Fibroblast of lung (primary cell): ENCODE measurements at regions not wholly inside any gene's neighbourhood (a gene's known extent, or its start where the extent isn't known, plus 50 kb on each side); places are given as distances from the start of the nearest gene placed in this dataset.

Experiments used
- DNase-seq, 2 donors: peaks; one replicate each; pipeline versions ENCODE4 v3.0.0 to v3.0.0-alpha.2; 2010; ENCODE audit warnings: low read depth in 2 of 2
- H2AFZ ChIP-seq: 2 replicates; pipeline ENCODE4 v1.5.1; 2012; ENCODE audit warnings: low read length, control low read depth, inconsistent platforms
- H3K27ac ChIP-seq: 2 replicates; pipeline ENCODE4 v1.5.1; 2011; ENCODE audit warnings: low read length, control low read depth; ENCODE audit not compliant: insufficient read depth
- H3K27me3 ChIP-seq: 2 replicates; pipeline ENCODE4 v1.5.1; 2011; ENCODE audit warnings: mild to moderate bottlenecking, low read length; ENCODE audit not compliant: control insufficient read depth, insufficient read depth
- H3K36me3 ChIP-seq: 2 replicates; pipeline ENCODE4 v1.5.1; 2011; ENCODE audit warnings: low read length; ENCODE audit not compliant: control insufficient read depth, insufficient read depth
- H3K4me1 ChIP-seq: 2 replicates; pipeline ENCODE4 v1.5.1; 2011; ENCODE audit warnings: low read length; ENCODE audit not compliant: control insufficient read depth, insufficient read depth; ENCODE audit errors: extremely low read depth
- H3K4me2 ChIP-seq: 2 replicates; pipeline ENCODE4 v1.5.1; 2011; ENCODE audit warnings: low read length, control low read depth; ENCODE audit not compliant: insufficient read depth; ENCODE audit errors: extremely low read depth
- H3K4me3 ChIP-seq, 4 experiments: fragments of 200-600 bp in 1 of 4; sonication (generic) in 1 of 4; replicated peaks in 1 of 4; 2 replicates each; pipeline ENCODE4 v1.5.1; 2011 to 2016; ENCODE audit warnings: low read length in 4 of 4, low read depth in 3 of 4, mild to moderate bottlenecking in 3 of 4, control low read depth in 2 of 4, inconsistent platforms in 1 of 4, mixed read lengths in 1 of 4; ENCODE audit not compliant: insufficient read depth in 1 of 4; ENCODE audit errors: control extremely low read depth in 1 of 4
- H3K79me2 ChIP-seq: 2 replicates; pipeline ENCODE4 v1.5.1; 2012; ENCODE audit warnings: mild to moderate bottlenecking, low read length, inconsistent platforms; ENCODE audit not compliant: control insufficient read depth, insufficient read depth
- H3K9ac ChIP-seq: 2 replicates; pipeline ENCODE4 v1.5.1; 2011; ENCODE audit warnings: mild to moderate bottlenecking, low read length, control low read depth; ENCODE audit not compliant: insufficient read depth
- H3K9me3 ChIP-seq: 2 replicates; pipeline ENCODE4 v1.5.1; 2012; ENCODE audit warnings: low read depth, low read length; ENCODE audit not compliant: control insufficient read depth, insufficient read depth
- H4K20me1 ChIP-seq: 2 replicates; pipeline ENCODE4 v1.5.1; 2011; ENCODE audit warnings: low read length; ENCODE audit not compliant: control insufficient read depth, insufficient read depth; ENCODE audit errors: extremely low read depth
- EZH2 ChIP-seq: IDR thresholded peaks from 2 replicates; pipeline ENCODE4 v1.5.1; 2012; ENCODE audit warnings: low read length, control low read depth, mild to moderate bottlenecking; ENCODE audit errors: missing control alignments
- TF ChIP-seq, protein P1 (sequence below), 2 donors: IDR thresholded peaks in 1 of 2; conservative IDR thresholded peaks in 1 of 2; 1 replicate in 1 of 2; 2 replicates in 1 of 2; pipeline ENCODE4 v1.5.1; 2011 to 2012; ENCODE audit warnings: low read length in 2 of 2, control low read depth in 1 of 2, inconsistent platforms in 1 of 2, low read depth in 1 of 2, mild to moderate bottlenecking in 1 of 2

DNA sequence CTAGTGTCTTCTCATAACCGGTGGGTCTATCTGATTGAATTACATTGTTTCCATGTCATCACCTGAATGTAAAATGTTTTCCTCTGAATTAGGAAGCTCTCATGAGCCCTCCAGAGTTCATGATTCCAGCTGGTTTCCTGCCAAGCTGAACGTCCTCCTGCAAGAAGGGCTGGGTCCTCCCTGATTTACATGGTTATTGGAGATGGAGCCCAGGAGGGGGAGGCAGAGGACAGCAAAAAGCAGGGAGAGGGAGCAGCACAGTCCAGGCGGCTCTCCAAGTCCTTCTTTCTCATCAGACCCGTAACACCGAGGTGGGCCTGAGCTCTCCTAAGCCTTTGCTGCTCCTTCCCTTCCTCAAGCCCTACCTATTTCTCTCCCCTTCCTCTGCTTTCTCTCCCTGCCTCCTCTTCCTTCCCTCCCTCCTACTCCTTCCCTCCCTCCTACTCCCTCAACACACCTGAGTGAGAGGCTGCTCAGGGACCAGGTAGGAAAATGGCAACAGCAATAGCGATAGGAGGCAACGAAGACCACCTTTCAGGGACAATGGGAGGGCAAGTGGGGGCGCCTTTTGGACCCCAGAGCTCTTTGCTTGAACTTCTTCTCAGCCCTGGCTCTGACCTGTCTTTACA is 265.9 kb downstream of the PRDM2 start:
- Histone ChIP-seq H3K27ac (no peak overlapping the region), H3K27me3 (no peaks in the 10 kb centered on the region), H3K4me2 (no peak overlapping the region), H3K79me2 (no peaks in the 10 kb centered on the region), H3K4me1 (no peaks in the 10 kb centered on the region), H3K36me3 (no peaks in the 10 kb centered on the region), H3K9me3 (no peaks in the 10 kb centered on the region), H4K20me1 (no peaks in the 10 kb centered on the region), H2AFZ (no peak overlapping the region), H3K9ac (no peak overlapping the region), H3K4me3 (no peak overlapping the region)
- DNase-seq, result peak; percentile 55 to 59
- TF ChIP-seq, protein P1, sequence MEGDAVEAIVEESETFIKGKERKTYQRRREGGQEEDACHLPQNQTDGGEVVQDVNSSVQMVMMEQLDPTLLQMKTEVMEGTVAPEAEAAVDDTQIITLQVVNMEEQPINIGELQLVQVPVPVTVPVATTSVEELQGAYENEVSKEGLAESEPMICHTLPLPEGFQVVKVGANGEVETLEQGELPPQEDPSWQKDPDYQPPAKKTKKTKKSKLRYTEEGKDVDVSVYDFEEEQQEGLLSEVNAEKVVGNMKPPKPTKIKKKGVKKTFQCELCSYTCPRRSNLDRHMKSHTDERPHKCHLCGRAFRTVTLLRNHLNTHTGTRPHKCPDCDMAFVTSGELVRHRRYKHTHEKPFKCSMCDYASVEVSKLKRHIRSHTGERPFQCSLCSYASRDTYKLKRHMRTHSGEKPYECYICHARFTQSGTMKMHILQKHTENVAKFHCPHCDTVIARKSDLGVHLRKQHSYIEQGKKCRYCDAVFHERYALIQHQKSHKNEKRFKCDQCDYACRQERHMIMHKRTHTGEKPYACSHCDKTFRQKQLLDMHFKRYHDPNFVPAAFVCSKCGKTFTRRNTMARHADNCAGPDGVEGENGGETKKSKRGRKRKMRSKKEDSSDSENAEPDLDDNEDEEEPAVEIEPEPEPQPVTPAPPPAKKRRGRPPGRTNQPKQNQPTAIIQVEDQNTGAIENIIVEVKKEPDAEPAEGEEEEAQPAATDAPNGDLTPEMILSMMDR (conservative IDR thresholded peaks at IDR 0.05 in 1 of 2, IDR thresholded peaks at IDR 0.05 in 1 of 2; ENCODE audit: low read depth in 1 of 2, low read length in 2 of 2), result peak; percentile 49 to 52
- no peak for TF ChIP-seq EZH2

DNA sequence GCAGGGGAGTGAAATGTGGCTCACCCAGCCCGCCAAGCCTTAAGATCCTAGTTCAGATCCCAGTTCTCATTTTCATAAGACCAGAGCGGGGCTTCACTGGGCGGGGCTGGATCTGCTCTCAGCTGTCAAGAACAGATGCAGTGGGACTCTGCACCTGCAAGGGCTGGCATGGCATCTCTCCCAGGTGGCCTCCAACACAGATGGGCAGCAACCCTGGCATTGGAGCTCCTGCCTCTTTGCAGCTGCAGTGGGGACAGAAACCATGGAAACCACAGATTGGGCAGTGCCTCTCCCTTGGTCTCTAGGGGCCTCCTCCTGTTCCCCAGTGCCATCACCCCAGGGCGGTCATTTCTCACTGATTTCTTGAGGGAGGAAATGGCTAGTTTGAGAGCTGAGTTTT is 267.7 kb downstream of the PRDM2 start:
- TF ChIP-seq, protein P1 (conservative IDR thresholded peaks at IDR 0.05 in 1 of 2, IDR thresholded peaks at IDR 0.05 in 1 of 2; ENCODE audit: low read depth in 1 of 2, low read length in 2 of 2), result no peak
- TF ChIP-seq EZH2, result no peak
- Histone ChIP-seq H3K9ac (no peak overlapping the region), H3K79me2 (no peaks in the 10 kb centered on the region), H3K9me3 (no peaks in the 10 kb centered on the region), H4K20me1 (no peaks in the 10 kb centered on the region), H3K4me1 (no peaks in the 10 kb centered on the region), H3K36me3 (no peaks in the 10 kb centered on the region), H3K4me3 (no peak overlapping the region), H3K27me3 (no peaks in the 10 kb centered on the region), H3K27ac (no peak overlapping the region), H3K4me2 (no peak overlapping the region), H2AFZ (no peak overlapping the region)
- no peak for DNase-seq

DNA sequence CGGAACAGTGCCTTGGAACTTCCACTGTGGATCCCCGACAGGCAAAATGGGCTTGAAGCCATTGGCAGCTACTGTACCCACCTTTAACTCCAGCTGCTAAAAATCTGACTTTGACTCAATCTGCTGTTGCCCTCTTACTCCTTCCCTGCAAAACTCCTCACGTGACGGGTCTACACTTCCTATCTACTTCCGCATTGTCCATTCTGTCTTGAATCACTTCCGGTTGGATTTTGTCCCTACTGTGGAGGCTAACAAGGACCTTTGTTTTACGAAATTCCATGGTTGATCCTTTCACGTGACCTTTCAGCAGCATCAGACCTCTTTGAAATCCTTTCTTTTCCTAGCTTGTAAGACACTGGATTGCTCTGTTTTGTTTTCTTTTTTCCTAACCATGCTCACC is 268.4 kb downstream of the PRDM2 start:
- no peak for DNase-seq
- Histone ChIP-seq H3K9ac (no peak overlapping the region), H3K4me1 (no peaks in the 10 kb centered on the region), H3K36me3 (no peaks in the 10 kb centered on the region), H3K27ac (no peak overlapping the region), H3K4me2 (no peak overlapping the region), H4K20me1 (no peaks in the 10 kb centered on the region), H3K79me2 (no peaks in the 10 kb centered on the region), H3K4me3 (no peak overlapping the region), H3K27me3 (no peaks in the 10 kb centered on the region), H3K9me3 (no peaks in the 10 kb centered on the region), H2AFZ (no peak overlapping the region)
- no peak for TF ChIP-seq EZH2
